Loucy (cell line): ENCODE measurements at regions not wholly inside any gene's neighbourhood (a gene's known extent, or its start where the extent isn't known, plus 50 kb on each side); places are given as distances from the start of the nearest gene placed in this dataset.
"Not testable (repeated sequence)": the region's sequence is repeated elsewhere in the genome, so short reads cannot be mapped to it uniquely, and the experiment has no call there.

ENCODE experiments used
- H2AFZ ChIP-seq: fragments of 200-600 bp; sonication (generic); 2 replicates; pipeline ENCODE4 v1.6.0; 2016; ENCODE audit warnings: antibody characterized with exemption, mild to moderate bottlenecking, low read length, moderate library complexity
- H3F3A ChIP-seq: fragments of 200-600 bp; 2 replicates; pipeline ENCODE4 v1.6.0; 2016; ENCODE audit warnings: antibody characterized with exemption, low read depth, mild to moderate bottlenecking
- H3K27me3 ChIP-seq: fragments of 200-600 bp; sonication (generic); 2 replicates; pipeline ENCODE4 v1.6.1; 2014; ENCODE audit warnings: low read length, mild to moderate bottlenecking; ENCODE audit not compliant: insufficient read depth, poor library complexity, severe bottlenecking
- H3K36me3 ChIP-seq: fragments of 200-600 bp; sonication (generic); 2 replicates; pipeline ENCODE4 v1.6.1; 2016; ENCODE audit warnings: low read length; ENCODE audit not compliant: insufficient read depth
- H3K4me1 ChIP-seq: fragments of 200-600 bp; sonication (generic); 2 replicates; pipeline ENCODE4 v1.5.1; 2014; ENCODE audit warnings: low read length, mild to moderate bottlenecking; ENCODE audit not compliant: insufficient read depth, poor library complexity, severe bottlenecking
- H3K4me2 ChIP-seq: fragments of 200-600 bp; sonication (generic); 2 replicates; pipeline ENCODE4 v1.6.0; 2014; ENCODE audit warnings: antibody characterized with exemption, low read length, low read depth, mild to moderate bottlenecking; ENCODE audit not compliant: poor library complexity, severe bottlenecking
- H3K4me3 ChIP-seq: fragments of 200-600 bp; sonication (generic); 2 replicates; pipeline ENCODE4 v1.5.1; 2014; ENCODE audit warnings: low read length, mild to moderate bottlenecking, mixed read lengths; ENCODE audit not compliant: poor library complexity, severe bottlenecking
- H3K79me2 ChIP-seq: fragments of 200-600 bp; sonication (generic); 2 replicates; pipeline ENCODE4 v1.6.1; 2014; ENCODE audit warnings: low read length; ENCODE audit not compliant: insufficient read depth
- H3K9ac ChIP-seq: fragments of 200-600 bp; sonication (generic); 2 replicates; pipeline ENCODE4 v1.6.0; 2014; ENCODE audit warnings: mild to moderate bottlenecking, low read depth, low read length, moderate library complexity; ENCODE audit not compliant: poor library complexity, severe bottlenecking
- H3K9me2 ChIP-seq: fragments of 200-600 bp; sonication (generic); replicated peaks from 2 replicates; pipeline ENCODE4 v1.6.1; 2016; ENCODE audit warnings: low read depth, low read length, mixed read lengths
- H3K9me3 ChIP-seq: fragments of 200-600 bp; sonication (generic); 2 replicates; pipeline ENCODE4 v1.6.1; 2014; ENCODE audit warnings: mild to moderate bottlenecking, antibody characterized with exemption, low read length, low read depth; ENCODE audit not compliant: insufficient read depth
- H4K20me1 ChIP-seq: fragments of 200-600 bp; sonication (generic); 2 replicates; pipeline ENCODE4 v1.6.0; 2014; ENCODE audit warnings: antibody characterized with exemption, low read length, mild to moderate bottlenecking; ENCODE audit not compliant: insufficient read depth, poor library complexity, severe bottlenecking
- EZH2phosphoT487 ChIP-seq: fragments of 200-600 bp; IDR thresholded peaks from 2 replicates; pipeline ENCODE4 v1.6.1; 2018; ENCODE audit warnings: antibody characterized with exemption, mild to moderate bottlenecking, moderate library complexity, borderline replicate concordance
- TF ChIP-seq, protein P1 (sequence below): fragments of 200-600 bp; sonication (generic); conservative IDR thresholded peaks from 2 replicates; pipeline ENCODE4 v1.5.1; 2014; ENCODE audit warnings: mild to moderate bottlenecking, antibody characterized with exemption, low read length

DNA sequence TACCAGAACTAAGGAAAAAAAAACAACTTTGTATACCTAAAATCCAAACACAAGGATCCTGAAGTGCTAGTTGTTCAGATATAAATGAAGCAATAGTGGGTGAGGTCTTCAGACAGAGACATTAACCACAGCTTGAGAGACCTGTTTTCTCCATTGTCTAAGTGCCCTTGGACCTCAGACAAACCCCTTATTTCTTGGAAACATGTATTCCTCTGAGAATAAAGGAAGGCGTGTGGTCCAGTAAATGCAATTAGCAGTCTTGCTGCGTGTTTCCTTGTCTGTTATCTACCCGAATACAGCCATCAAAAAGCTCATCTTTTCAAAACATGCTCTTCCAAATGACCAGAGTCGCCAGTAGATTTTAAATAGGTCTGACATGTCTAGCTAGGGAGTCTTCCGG is 291.1 kb upstream of the NFIA start:
- no peaks in the 10 kb centered on the region for H4K20me1 ChIP-seq
- no peaks in the 10 kb centered on the region for H3K27me3 ChIP-seq
- H3K9ac ChIP-seq = no peak overlapping the region
- H3K79me2 ChIP-seq = no peaks in the 10 kb centered on the region
- no peaks in the 10 kb centered on the region for H3K9me3 ChIP-seq
- H3K4me2 ChIP-seq = no peak overlapping the region
- no peak for TF ChIP-seq EZH2phosphoT487
- TF ChIP-seq, protein P1, sequence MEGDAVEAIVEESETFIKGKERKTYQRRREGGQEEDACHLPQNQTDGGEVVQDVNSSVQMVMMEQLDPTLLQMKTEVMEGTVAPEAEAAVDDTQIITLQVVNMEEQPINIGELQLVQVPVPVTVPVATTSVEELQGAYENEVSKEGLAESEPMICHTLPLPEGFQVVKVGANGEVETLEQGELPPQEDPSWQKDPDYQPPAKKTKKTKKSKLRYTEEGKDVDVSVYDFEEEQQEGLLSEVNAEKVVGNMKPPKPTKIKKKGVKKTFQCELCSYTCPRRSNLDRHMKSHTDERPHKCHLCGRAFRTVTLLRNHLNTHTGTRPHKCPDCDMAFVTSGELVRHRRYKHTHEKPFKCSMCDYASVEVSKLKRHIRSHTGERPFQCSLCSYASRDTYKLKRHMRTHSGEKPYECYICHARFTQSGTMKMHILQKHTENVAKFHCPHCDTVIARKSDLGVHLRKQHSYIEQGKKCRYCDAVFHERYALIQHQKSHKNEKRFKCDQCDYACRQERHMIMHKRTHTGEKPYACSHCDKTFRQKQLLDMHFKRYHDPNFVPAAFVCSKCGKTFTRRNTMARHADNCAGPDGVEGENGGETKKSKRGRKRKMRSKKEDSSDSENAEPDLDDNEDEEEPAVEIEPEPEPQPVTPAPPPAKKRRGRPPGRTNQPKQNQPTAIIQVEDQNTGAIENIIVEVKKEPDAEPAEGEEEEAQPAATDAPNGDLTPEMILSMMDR = no peak
- no peaks in the 10 kb centered on the region for H3K36me3 ChIP-seq
- H3K4me1 ChIP-seq = no peaks in the 10 kb centered on the region
- H3K9me2 ChIP-seq = no peaks in the 10 kb centered on the region
- H2AFZ ChIP-seq = no peak overlapping the region
- no peak overlapping the region for H3K4me3 ChIP-seq
- H3F3A ChIP-seq = no peaks in the 10 kb centered on the region

DNA sequence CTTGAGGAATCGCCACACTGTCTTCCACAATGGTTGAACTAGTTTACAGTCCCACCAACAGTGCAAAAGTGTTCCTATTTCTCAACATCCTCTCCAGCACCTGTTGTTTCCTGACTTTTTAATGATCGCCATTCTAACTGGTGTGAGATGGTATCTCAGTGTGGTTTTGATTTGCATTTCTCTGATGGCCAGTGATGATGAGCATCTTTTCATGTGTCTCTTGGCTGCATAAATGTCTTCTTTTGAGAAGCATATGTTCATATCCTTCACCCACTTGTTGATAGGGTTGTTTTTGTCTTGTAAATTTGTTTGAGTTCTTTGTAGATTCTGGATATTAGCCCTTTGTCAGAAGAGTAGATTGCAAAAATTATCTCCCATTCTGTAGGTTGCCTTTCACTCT is 309.3 kb upstream of the NFIA start:
- H3K4me3 ChIP-seq, H3K36me3 ChIP-seq, H3K27me3 ChIP-seq, H3K9ac ChIP-seq, H3K9me2 ChIP-seq, H3K79me2 ChIP-seq, H3K4me2 ChIP-seq, H2AFZ ChIP-seq, H3K9me3 ChIP-seq, H4K20me1 ChIP-seq, H3F3A ChIP-seq, H3K4me1 ChIP-seq: not testable (repeated sequence)

DNA sequence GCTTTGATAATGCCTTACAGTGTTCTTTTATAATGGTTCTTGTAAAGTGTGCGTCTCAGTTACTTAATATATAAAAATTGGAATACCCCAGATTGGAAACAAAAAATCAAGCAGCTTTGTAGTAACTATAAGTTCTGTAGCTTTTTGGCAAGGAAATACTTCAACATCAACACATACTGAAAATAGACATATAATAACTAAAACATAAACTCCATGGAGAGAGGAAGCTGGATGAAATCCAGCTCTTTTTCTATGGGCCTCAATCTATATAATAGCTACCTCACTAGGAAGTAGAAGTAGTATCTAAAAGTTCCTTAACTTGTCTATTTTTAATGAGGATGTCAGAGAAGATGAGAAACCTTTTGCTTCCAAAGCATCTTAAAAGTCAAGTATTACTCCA is 313.3 kb upstream of the NFIA start:
- Histone ChIP-seq H3K27me3 (no peaks in the 10 kb centered on the region), H3K4me2 (no peak overlapping the region), H3K9me2 (no peaks in the 10 kb centered on the region), H3K9me3 (0 out of 2 replicates have a peak, but pooled peaks cover 5% of the 10 kb centered on the region), H2AFZ (no peak overlapping the region), H4K20me1 (no peaks in the 10 kb centered on the region), H3K9ac (no peak overlapping the region), H3K4me1 (no peaks in the 10 kb centered on the region), H3K36me3 (no peaks in the 10 kb centered on the region), H3K79me2 (no peaks in the 10 kb centered on the region), H3F3A (no peaks in the 10 kb centered on the region), H3K4me3 (no peak overlapping the region)
- no peak for TF ChIP-seq EZH2phosphoT487
- TF ChIP-seq, protein P1 = no peak

DNA sequence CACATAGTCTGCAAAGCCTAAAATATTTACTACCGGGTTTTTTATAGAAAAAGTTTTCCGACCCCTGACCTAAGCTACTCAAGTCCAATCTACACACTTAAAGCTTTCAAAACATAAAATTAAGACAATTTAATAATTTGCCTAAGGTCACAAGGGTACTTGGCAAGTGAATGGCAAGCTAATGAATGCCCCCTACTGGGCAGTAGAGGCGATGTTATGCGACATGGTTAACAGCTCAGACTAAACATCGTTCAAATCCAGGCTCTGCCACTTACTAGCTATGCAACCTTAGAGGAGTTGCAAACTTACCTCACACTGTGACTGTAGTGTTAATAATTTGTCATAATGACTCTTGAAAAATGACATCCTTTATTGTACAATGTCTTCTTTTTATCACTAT is 317.2 kb upstream of the NFIA start:
- Histone ChIP-seq H3F3A (no peaks in the 10 kb centered on the region), H3K9ac (no peak overlapping the region), H2AFZ (no peak overlapping the region), H3K4me3 (no peak overlapping the region), H3K36me3 (no peaks in the 10 kb centered on the region), H3K27me3 (no peaks in the 10 kb centered on the region), H3K79me2 (no peaks in the 10 kb centered on the region), H4K20me1 (no peaks in the 10 kb centered on the region), H3K9me3 (0 out of 2 replicates have a peak, but pooled peaks cover 5% of the 10 kb centered on the region), H3K9me2 (no peaks in the 10 kb centered on the region), H3K4me2 (no peak overlapping the region), H3K4me1 (no peaks in the 10 kb centered on the region)
- TF ChIP-seq, protein P1 = peak; percentile 94
- TF ChIP-seq EZH2phosphoT487 = no peak
